Endodermal cell (in vitro differentiated cells): ENCODE measurements at regions not wholly inside any gene's neighbourhood (a gene's known extent, or its start where the extent isn't known, plus 50 kb on each side); places are given as distances from the start of the nearest gene placed in this dataset.

Experiments used
- DNase-seq: peaks from one replicate; pipeline ENCODE4 v3.0.0-alpha.2; 2017
- H3K27ac ChIP-seq: 2 replicates; pipeline ENCODE4 v1.5.1; 2013; ENCODE audit warnings: mild to moderate bottlenecking, low read depth, low read length, moderate library complexity
- H3K27me3 ChIP-seq: 2 replicates; pipeline ENCODE4 v1.6.1; 2013; ENCODE audit warnings: mild to moderate bottlenecking, low read length, moderate library complexity; ENCODE audit not compliant: insufficient read depth, control insufficient read depth, poor library complexity, severe bottlenecking
- H3K36me3 ChIP-seq: 2 replicates; pipeline ENCODE4 v1.7.0; 2013; ENCODE audit warnings: mild to moderate bottlenecking, low read length, moderate library complexity; ENCODE audit not compliant: control insufficient read depth, insufficient read depth
- H3K4me1 ChIP-seq: one replicate; pipeline ENCODE4 v1.7.0; 2013; ENCODE audit warnings: low read length; ENCODE audit not compliant: control insufficient read depth, insufficient read depth
- H3K4me3 ChIP-seq: 2 replicates; pipeline ENCODE4 v1.5.1; 2013; ENCODE audit warnings: mild to moderate bottlenecking, low read length, moderate library complexity
- H3K9ac ChIP-seq: 2 replicates; pipeline ENCODE4 v1.6.1; 2013; ENCODE audit warnings: mild to moderate bottlenecking, low read length, moderate library complexity; ENCODE audit not compliant: poor library complexity, severe bottlenecking; ENCODE audit errors: extremely low read depth
- H3K9me3 ChIP-seq: 2 replicates; pipeline ENCODE4 v1.6.1; 2013; ENCODE audit warnings: mild to moderate bottlenecking, low read length, moderate library complexity; ENCODE audit not compliant: control insufficient read depth
- H3K27ac Mint-ChIP-seq: 2 replicates; pipeline ENCODE4 v1.8.0; 2020; ENCODE audit warnings: mixed read lengths
- H3K27me3 Mint-ChIP-seq: 2 replicates; pipeline ENCODE4 v1.8.0; 2021; ENCODE audit warnings: mild to moderate bottlenecking, mixed read lengths; ENCODE audit not compliant: insufficient read depth
- H3K36me3 Mint-ChIP-seq: 2 replicates; pipeline ENCODE4 v1.8.0; 2020; ENCODE audit warnings: low read depth, mixed read lengths
- H3K4me1 Mint-ChIP-seq: 2 replicates; pipeline ENCODE4 v1.8.0; 2020; ENCODE audit warnings: mixed read lengths
- H3K4me3 Mint-ChIP-seq: 2 replicates; pipeline ENCODE4 v1.8.0; 2020; ENCODE audit warnings: mild to moderate bottlenecking, moderate library complexity, mixed read lengths
- H3K9me3 Mint-ChIP-seq: 2 replicates; pipeline ENCODE4 v1.8.0; 2020; ENCODE audit warnings: mild to moderate bottlenecking, mixed read lengths
- CTCF ChIP-seq: fragments of 200-600 bp; sonication (generic); conservative IDR thresholded peaks from 2 replicates; pipeline ENCODE4 v1.5.0; 2021; ENCODE audit warnings: antibody characterized with exemption, mild to moderate bottlenecking
- WGBS, 2 experiments: methylation state at CpG; one replicate each; pipeline versions ENCODE4 v1.1.5 to v1.1.7; 2013; ENCODE audit warnings: missing lambda C conversion rate in 2 of 2, mixed read lengths in 1 of 2; ENCODE audit not compliant: insufficient coverage in 1 of 2, insufficient read length in 1 of 2; 5-methylcytosine and 5-hydroxymethylcytosine counted together

DNA sequence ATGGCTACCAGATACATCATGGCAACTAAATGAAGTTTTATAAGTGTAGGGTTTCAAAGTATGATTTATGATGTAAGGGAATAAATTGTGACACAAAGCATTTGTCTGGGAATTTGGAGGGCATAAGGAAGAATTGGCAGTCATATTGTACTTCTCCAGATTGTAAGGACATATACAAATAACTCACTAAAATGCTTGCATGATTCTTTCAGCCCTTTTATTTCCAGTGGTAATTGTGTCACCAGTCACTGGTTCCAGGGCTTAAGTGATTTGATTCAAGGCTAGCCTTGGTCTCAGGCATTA is 299.4 kb upstream of the ANO5 start:
- H3K36me3 ChIP-seq: no peaks in the 10 kb centered on the region
- no peaks in the 10 kb centered on the region for H3K9me3 Mint-ChIP-seq
- H3K4me3 Mint-ChIP-seq: no peak overlapping the region
- DNase-seq: no peak
- H3K27ac ChIP-seq: no peak overlapping the region
- no peak for TF ChIP-seq CTCF
- no peaks in the 10 kb centered on the region for H3K4me1 Mint-ChIP-seq
- no peaks in the 10 kb centered on the region for H3K9me3 ChIP-seq
- no peak overlapping the region for H3K27ac Mint-ChIP-seq
- H3K4me1 ChIP-seq: peaks cover 4% of the 10 kb centered on the region
- no peak overlapping the region for H3K9ac ChIP-seq
- no peaks in the 10 kb centered on the region for H3K36me3 Mint-ChIP-seq
- H3K27me3 Mint-ChIP-seq: no peaks in the 10 kb centered on the region
- no peak overlapping the region for H3K4me3 ChIP-seq
- H3K27me3 ChIP-seq: no peaks in the 10 kb centered on the region

GRCh38 chr11:21894492-21894891 is 298.4 kb upstream of the ANO5 start:
- no peak overlapping the region for H3K9ac ChIP-seq

GRCh38 chr11:21895686-21896085 is 297.2 kb upstream of the ANO5 start:
- Histone ChIP-seq H3K4me1 (peaks cover 4% of the 10 kb centered on the region), H3K4me3 (no peak overlapping the region), H3K27ac (no peak overlapping the region), H3K9me3 (no peaks in the 10 kb centered on the region), H3K27me3 (no peaks in the 10 kb centered on the region), H3K36me3 (no peaks in the 10 kb centered on the region), H3K9ac (no peak overlapping the region)
- TF ChIP-seq CTCF: no peak
- no peaks in the 10 kb centered on the region for H3K9me3 Mint-ChIP-seq
- no peaks in the 10 kb centered on the region for H3K4me1 Mint-ChIP-seq
- no peak overlapping the region for H3K4me3 Mint-ChIP-seq
- H3K36me3 Mint-ChIP-seq: no peaks in the 10 kb centered on the region
- no peaks in the 10 kb centered on the region for H3K27me3 Mint-ChIP-seq
- DNase-seq: no peak
- H3K27ac Mint-ChIP-seq: no peak overlapping the region

More at GRCh38 chr11:21894492-21894891, 298.4 kb upstream of the ANO5 start:
- no peaks in the 10 kb centered on the region for H3K36me3 ChIP-seq
- Mint-ChIP-seq H3K27me3 (no peaks in the 10 kb centered on the region), H3K36me3 (no peaks in the 10 kb centered on the region), H3K27ac (no peak overlapping the region), H3K4me3 (no peak overlapping the region), H3K4me1 (no peaks in the 10 kb centered on the region), H3K9me3 (no peaks in the 10 kb centered on the region)
- H3K27me3 ChIP-seq: no peaks in the 10 kb centered on the region
- H3K4me1 ChIP-seq: peaks cover 4% of the 10 kb centered on the region
- no peak for DNase-seq
- 95 to 99% methylated on average over 3 to 4 of the region's 4 CpGs for WGBS, 2 experiments
- no peak overlapping the region for H3K4me3 ChIP-seq
- no peaks in the 10 kb centered on the region for H3K9me3 ChIP-seq
- no peak for TF ChIP-seq CTCF
- H3K27ac ChIP-seq: no peak overlapping the region
